Thyroid gland (tissue), 4 donors: ENCODE measurements at regions not wholly inside any gene's neighbourhood (a gene's known extent, or its start where the extent isn't known, plus 50 kb on each side); places are given as distances from the start of the nearest gene placed in this dataset.

Experiments
- POLR2A ChIP-seq, 2 donors: fragments of 450-650 bp; IDR thresholded peaks; one replicate each; pipeline ENCODE4 v1.6.1; 2017; ENCODE audit warnings: antibody characterized with exemption in 2 of 2, mild to moderate bottlenecking in 2 of 2, moderate library complexity in 1 of 2
- TF ChIP-seq, protein P1 (sequence below), 6 experiments: fragments of 200-600 bp in 3 of 6; fragments of 450-650 bp in 3 of 6; sonication (generic) in 3 of 6; IDR thresholded peaks; one replicate each; pipeline ENCODE4 v1.5.1; 2016 to 2019; ENCODE audit warnings: antibody characterized with exemption in 6 of 6, mild to moderate bottlenecking in 2 of 6, inconsistent platforms in 1 of 6, moderate library complexity in 1 of 6

DNA sequence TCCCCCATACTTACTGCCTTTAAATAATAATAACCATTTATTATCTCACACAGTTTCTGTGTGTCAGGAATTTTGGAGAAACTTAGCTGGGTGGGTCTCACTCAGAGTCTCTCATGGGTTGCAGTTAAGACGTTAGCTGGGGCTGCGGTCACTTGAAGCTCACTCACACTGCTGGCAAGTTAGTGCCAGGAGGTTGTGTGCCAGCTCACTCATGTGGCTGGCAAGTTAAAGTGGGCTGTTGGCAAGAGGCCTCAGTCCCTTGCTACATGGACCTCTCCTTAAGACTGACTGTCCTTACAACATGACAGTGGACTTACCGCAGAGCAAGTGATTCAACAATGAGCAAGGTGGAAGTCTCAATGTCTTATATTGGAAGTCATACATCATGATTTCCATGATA is 61.3 kb upstream of the AVPR1A start:
- no peak for TF ChIP-seq POLR2A (IDR thresholded peaks at IDR 0.05)
- TF ChIP-seq, protein P1, sequence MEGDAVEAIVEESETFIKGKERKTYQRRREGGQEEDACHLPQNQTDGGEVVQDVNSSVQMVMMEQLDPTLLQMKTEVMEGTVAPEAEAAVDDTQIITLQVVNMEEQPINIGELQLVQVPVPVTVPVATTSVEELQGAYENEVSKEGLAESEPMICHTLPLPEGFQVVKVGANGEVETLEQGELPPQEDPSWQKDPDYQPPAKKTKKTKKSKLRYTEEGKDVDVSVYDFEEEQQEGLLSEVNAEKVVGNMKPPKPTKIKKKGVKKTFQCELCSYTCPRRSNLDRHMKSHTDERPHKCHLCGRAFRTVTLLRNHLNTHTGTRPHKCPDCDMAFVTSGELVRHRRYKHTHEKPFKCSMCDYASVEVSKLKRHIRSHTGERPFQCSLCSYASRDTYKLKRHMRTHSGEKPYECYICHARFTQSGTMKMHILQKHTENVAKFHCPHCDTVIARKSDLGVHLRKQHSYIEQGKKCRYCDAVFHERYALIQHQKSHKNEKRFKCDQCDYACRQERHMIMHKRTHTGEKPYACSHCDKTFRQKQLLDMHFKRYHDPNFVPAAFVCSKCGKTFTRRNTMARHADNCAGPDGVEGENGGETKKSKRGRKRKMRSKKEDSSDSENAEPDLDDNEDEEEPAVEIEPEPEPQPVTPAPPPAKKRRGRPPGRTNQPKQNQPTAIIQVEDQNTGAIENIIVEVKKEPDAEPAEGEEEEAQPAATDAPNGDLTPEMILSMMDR (IDR thresholded peaks at IDR 0.05): no peak
